HEK293 (cell line): ENCODE measurements at regions not wholly inside any gene's neighbourhood (a gene's known extent, or its start where the extent isn't known, plus 50 kb on each side); places are given as distances from the start of the nearest gene placed in this dataset.

Experiments used
- CTCF ChIA-PET: fragments of 350-600 bp; formaldehyde crosslinking; extraction: SDS; loops from one replicate; lab custom pipeline; 2021; ENCODE audit warnings: antibody characterized with exemption; lab: Yijun Ruan, JAX
- POLR2A ChIA-PET: fragments of 300-600 bp; formaldehyde crosslinking; extraction: SDS; loops from one replicate; lab custom pipeline; 2020; ENCODE audit warnings: antibody characterized with exemption, inconsistent platforms; lab: Yijun Ruan, JAX
- H3K27ac ChIP-seq: fragments of 200-500 bp; sonication (Bioruptor generic); 2 replicates; pipeline ENCODE4 v1.5.1; 2014; ENCODE audit warnings: low read depth, low read length, control low read depth, inconsistent platforms; ENCODE audit errors: extremely low read depth
- H3K36me3 ChIP-seq, 2 experiments: fragments of 200-500 bp in 1 of 2; sonication (Bioruptor generic) in 1 of 2; 1 replicate in 1 of 2; 2 replicates in 1 of 2; pipeline ENCODE4 v1.5.1; 2014 to 2017; ENCODE audit warnings: inconsistent platforms in 2 of 2, low read length in 2 of 2; ENCODE audit not compliant: control insufficient read depth in 2 of 2, insufficient read depth in 1 of 2
- H3K4me1 ChIP-seq: fragments of 200-500 bp; sonication (Bioruptor generic); 2 replicates; pipeline ENCODE4 v1.5.1; 2014; ENCODE audit warnings: mild to moderate bottlenecking, low read length, inconsistent platforms; ENCODE audit not compliant: control insufficient read depth, insufficient read depth
- H3K4me3 ChIP-seq: 2 replicates; pipeline ENCODE4 v1.5.1; 2011; ENCODE audit warnings: low read depth, mild to moderate bottlenecking, control low read depth, low read length, moderate library complexity
- H3K9me3 ChIP-seq: fragments of 200-500 bp; sonication (Bioruptor generic); 2 replicates; pipeline ENCODE4 v1.5.1; 2014; ENCODE audit warnings: low read depth, low read length, inconsistent platforms; ENCODE audit not compliant: control insufficient read depth, insufficient read depth
- BCL6B ChIP-seq: fragments of 450-650 bp; formaldehyde crosslinking; IDR thresholded peaks from 2 replicates; pipeline ENCODE4 v1.5.1; 2017; ENCODE audit warnings: missing biosample characterization, missing genetic modification characterization
- GFI1B ChIP-seq: fragments of 450-650 bp; formaldehyde crosslinking; IDR thresholded peaks from 2 replicates; pipeline ENCODE4 v1.5.1; 2016; ENCODE audit warnings: missing biosample characterization, missing genetic modification characterization
- KLF16 ChIP-seq: fragments of 450-650 bp; formaldehyde crosslinking; IDR thresholded peaks from 2 replicates; pipeline ENCODE4 v1.5.1; 2017; ENCODE audit warnings: missing biosample characterization, missing genetic modification characterization
- KLF7 ChIP-seq: fragments of 450-650 bp; formaldehyde crosslinking; IDR thresholded peaks from 2 replicates; pipeline ENCODE4 v1.5.1; 2016; ENCODE audit warnings: missing biosample characterization, missing genetic modification characterization, borderline replicate concordance
- MYNN ChIP-seq: fragments of 450-650 bp; formaldehyde crosslinking; IDR thresholded peaks from 2 replicates; pipeline ENCODE4 v1.5.1; 2016; ENCODE audit warnings: missing biosample characterization, missing genetic modification characterization, borderline replicate concordance
- SETDB1 ChIP-seq: IDR thresholded peaks from one replicate; pipeline ENCODE4 v1.6.1; 2017; ENCODE audit warnings: mild to moderate bottlenecking, low read length, moderate library complexity, mixed read lengths; ENCODE audit not compliant: insufficient read length
- TRIM28 ChIP-seq: IDR thresholded peaks from 2 replicates; pipeline ENCODE4 v1.6.1; 2011; ENCODE audit warnings: low read length, control low read depth, borderline replicate concordance
- TSHZ1 ChIP-seq: fragments of 450-650 bp; formaldehyde crosslinking; IDR thresholded peaks from 2 replicates; pipeline ENCODE4 v1.5.1; 2016; ENCODE audit warnings: missing biosample characterization, missing genetic modification characterization, borderline replicate concordance
- YY1 ChIP-seq: fragments of 450-650 bp; formaldehyde crosslinking; IDR thresholded peaks from 2 replicates; pipeline ENCODE4 v1.5.1; 2018; ENCODE audit warnings: missing biosample characterization, missing genetic modification characterization
- ZBTB20 ChIP-seq: fragments of 450-650 bp; formaldehyde crosslinking; IDR thresholded peaks from 2 replicates; pipeline ENCODE4 v1.5.1; 2016; ENCODE audit warnings: missing biosample characterization, missing genetic modification characterization
- ZBTB26 ChIP-seq: fragments of 450-650 bp; formaldehyde crosslinking; optimal IDR thresholded peaks from 2 replicates; pipeline ENCODE3; 2016; ENCODE audit warnings: missing biosample characterization, mild to moderate bottlenecking, missing genetic modification characterization
- ZFP3 ChIP-seq: fragments of 450-650 bp; formaldehyde crosslinking; IDR thresholded peaks from 2 replicates; pipeline ENCODE4 v1.5.1; 2016; ENCODE audit warnings: low read depth, missing biosample characterization, missing genetic modification characterization
- ZNF155 ChIP-seq: fragments of 450-650 bp; formaldehyde crosslinking; IDR thresholded peaks from 2 replicates; pipeline ENCODE4 v1.5.1; 2016; ENCODE audit warnings: missing biosample characterization, missing genetic modification characterization
- ZNF223 ChIP-seq: fragments of 450-650 bp; formaldehyde crosslinking; IDR thresholded peaks from 2 replicates; pipeline ENCODE4 v1.5.1; 2016; ENCODE audit warnings: missing biosample characterization, missing genetic modification characterization
- ZNF341 ChIP-seq: fragments of 450-650 bp; formaldehyde crosslinking; IDR thresholded peaks from 2 replicates; pipeline ENCODE4; 2016; ENCODE audit warnings: low read depth, missing biosample characterization, missing genetic modification characterization
- ZNF501 ChIP-seq: fragments of 450-650 bp; formaldehyde crosslinking; IDR thresholded peaks from 2 replicates; pipeline ENCODE4 v1.5.1; 2016; ENCODE audit warnings: missing biosample characterization, missing genetic modification characterization
- ZNF558 ChIP-seq: fragments of 450-650 bp; formaldehyde crosslinking; IDR thresholded peaks from 2 replicates; pipeline ENCODE4 v1.5.1; 2016; ENCODE audit warnings: missing biosample characterization, missing genetic modification characterization
- ZNF561 ChIP-seq: fragments of 450-650 bp; IDR thresholded peaks from 2 replicates; pipeline ENCODE4 v1.5.1; 2018; ENCODE audit warnings: missing biosample characterization, missing genetic modification characterization, borderline replicate concordance
- ZNF626 ChIP-seq: fragments of 450-650 bp; sonication (Bioruptor Pico); formaldehyde crosslinking; IDR thresholded peaks from 2 replicates; pipeline ENCODE4 v1.5.1; 2018; ENCODE audit warnings: missing biosample characterization, missing genetic modification characterization, inconsistent platforms
- ZNF670 ChIP-seq: fragments of 450-650 bp; formaldehyde crosslinking; IDR thresholded peaks from 2 replicates; pipeline ENCODE4 v1.5.1; 2016; ENCODE audit warnings: missing biosample characterization, missing genetic modification characterization, low read depth
- ZNF776 ChIP-seq: fragments of 450-650 bp; formaldehyde crosslinking; IDR thresholded peaks from 2 replicates; pipeline ENCODE4 v1.5.0; 2017; ENCODE audit warnings: missing biosample characterization, missing genetic modification characterization, borderline replicate concordance
- ZNF830 ChIP-seq: fragments of 450-650 bp; IDR thresholded peaks from 2 replicates; pipeline ENCODE4 v1.5.0; 2018; ENCODE audit warnings: missing biosample characterization, missing genetic modification characterization, low read depth, mild to moderate bottlenecking, moderate library complexity
- ZNF837 ChIP-seq: fragments of 450-650 bp; formaldehyde crosslinking; IDR thresholded peaks from 2 replicates; pipeline ENCODE4 v1.5.1; 2016; ENCODE audit warnings: missing biosample characterization, missing genetic modification characterization

- TF ChIP-seq KLF7 (tag by site-specific recombination) (no peak), TSHZ1 (no peak), ZNF561 (no peak), GFI1B (tag by site-specific recombination) (no peak), ZFP3 (tag by site-specific recombination) (no peak), ZBTB26 (tag by site-specific recombination) (no peak), YY1 (tag by site-specific recombination) (no peak), KLF16 (tag by site-specific recombination) (no peak), ZNF501 (no peak)
Observed at GRCh38 chr1:81073580-81073979, 727.2 kb upstream of the ADGRL2 start (continued).

- Histone ChIP-seq H3K4me3 (no peak overlapping the region), H3K36me3 (no peaks in the 10 kb centered on the region), H3K4me1 (no peaks in the 10 kb centered on the region), H3K27ac (no peak overlapping the region)
- CTCF ChIA-PET, result no interaction called here
- TF ChIP-seq ZNF830 (tag by site-specific recombination) (no peak), ZBTB20 (no peak), SETDB1 (no peak), BCL6B (tag by site-specific recombination) (no peak), ZNF626 (tag by site-specific recombination) (no peak), ZNF501 (no peak), ZNF670 (no peak)
- TF ChIP-seq, all 188 proteins: peak for 0
- POLR2A ChIA-PET, result no interaction called here
- H3K9me3 ChIP-seq, result no peaks in the 10 kb centered on the region
Observed at GRCh38 chr1:81071969-81072753, 728.6 kb upstream of the ADGRL2 start.

GRCh38 chr1:81071072-81071858 lies 729.5 kb upstream of the ADGRL2 start:
- ChIA-PET POLR2A (no interaction called here), CTCF (no interaction called here)
- no peaks in the 10 kb centered on the region for H3K4me1 ChIP-seq
- TF ChIP-seq ZNF341 (tag by site-specific recombination), result no peak
- TF ChIP-seq TRIM28, result no peak
- TF ChIP-seq ZNF776 (tag by site-specific recombination), result no peak
- TF ChIP-seq ZNF561, result no peak
- TF ChIP-seq ZNF155, result no peak
- TF ChIP-seq TSHZ1, result no peak
- TF ChIP-seq ZNF558 (tag by site-specific recombination), result no peak
- TF ChIP-seq MYNN (tag by site-specific recombination), result no peak
- no peak for TF ChIP-seq ZNF223
- no peak for TF ChIP-seq ZNF837 (tag by site-specific recombination)

More at GRCh38 chr1:81071072-81071858, 729.5 kb upstream of the ADGRL2 start:
- Histone ChIP-seq H3K4me3 (no peak overlapping the region), H3K27ac (no peak overlapping the region), H3K36me3 (no peaks in the 10 kb centered on the region), H3K9me3 (no peaks in the 10 kb centered on the region)
